ENCODE measurements at regions not wholly inside any gene's neighbourhood (a gene's known extent, or its start where the extent isn't known, plus 50 kb on each side); places are given as distances from the start of the nearest gene placed in this dataset.

DNA sequence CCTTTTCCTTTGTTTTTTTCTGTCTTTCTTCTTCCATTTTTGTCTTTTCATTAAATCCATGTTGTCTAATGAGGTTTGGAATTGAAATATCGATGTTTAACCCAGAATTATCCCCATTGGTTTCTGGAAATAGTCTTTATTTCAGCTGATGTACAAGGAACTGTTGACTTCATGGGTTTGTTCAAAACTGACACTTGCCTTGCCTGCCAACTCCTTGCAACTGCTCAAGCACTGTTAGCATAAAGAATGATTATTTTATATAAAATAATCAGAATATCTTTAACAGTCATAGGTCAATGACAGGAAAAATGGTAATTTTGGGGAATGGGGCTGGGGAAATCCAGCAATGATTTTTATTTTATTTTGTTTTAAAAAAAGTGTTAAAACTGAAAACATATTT lies 359.6 kb upstream of the LCORL start:
- in situ Hi-C loops (cut with HindIII; ENCODE audit: low pct_unique_long_range_greater_than_20kb, low sequenced_read_pairs) = no loop called here
- Histone ChIP-seq H3K9me3 (ENCODE audit: control insufficient read depth, insufficient read depth, low read depth, low read length) (no peaks in the 10 kb centered on the region), H3K4me1 (ENCODE audit: control insufficient read depth, insufficient read depth, low read length) (no peaks in the 10 kb centered on the region), H3K4me3 (ENCODE audit: low read depth in 2 of 2, low read length in 2 of 2) (no peak overlapping the region), H3K27me3 (ENCODE audit: control insufficient read depth, insufficient read depth, low read length) (no peaks in the 10 kb centered on the region), H3K36me3 (ENCODE audit: control insufficient read depth, insufficient read depth, low read length) (no peaks in the 10 kb centered on the region), H3K27ac (ENCODE audit: low read length) (no peak overlapping the region)
- no peak for DNase-seq (ENCODE audit: low read depth, low spot score)
- ChIA-PET POLR2A (no interaction called here), CTCF (no interaction called here)
- no TSS peak for BruUV-seq (replicated peaks)
- ATAC-seq = no peak
- no peak for TF ChIP-seq POLR2AphosphoS5 (IDR thresholded peaks at IDR 0.05; ENCODE audit: low read depth, low read length)
- TF ChIP-seq, protein P1, sequence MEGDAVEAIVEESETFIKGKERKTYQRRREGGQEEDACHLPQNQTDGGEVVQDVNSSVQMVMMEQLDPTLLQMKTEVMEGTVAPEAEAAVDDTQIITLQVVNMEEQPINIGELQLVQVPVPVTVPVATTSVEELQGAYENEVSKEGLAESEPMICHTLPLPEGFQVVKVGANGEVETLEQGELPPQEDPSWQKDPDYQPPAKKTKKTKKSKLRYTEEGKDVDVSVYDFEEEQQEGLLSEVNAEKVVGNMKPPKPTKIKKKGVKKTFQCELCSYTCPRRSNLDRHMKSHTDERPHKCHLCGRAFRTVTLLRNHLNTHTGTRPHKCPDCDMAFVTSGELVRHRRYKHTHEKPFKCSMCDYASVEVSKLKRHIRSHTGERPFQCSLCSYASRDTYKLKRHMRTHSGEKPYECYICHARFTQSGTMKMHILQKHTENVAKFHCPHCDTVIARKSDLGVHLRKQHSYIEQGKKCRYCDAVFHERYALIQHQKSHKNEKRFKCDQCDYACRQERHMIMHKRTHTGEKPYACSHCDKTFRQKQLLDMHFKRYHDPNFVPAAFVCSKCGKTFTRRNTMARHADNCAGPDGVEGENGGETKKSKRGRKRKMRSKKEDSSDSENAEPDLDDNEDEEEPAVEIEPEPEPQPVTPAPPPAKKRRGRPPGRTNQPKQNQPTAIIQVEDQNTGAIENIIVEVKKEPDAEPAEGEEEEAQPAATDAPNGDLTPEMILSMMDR (IDR thresholded peaks at IDR 0.05) = no peak
- no peak for TF ChIP-seq TCF7L2 (IDR thresholded peaks at IDR 0.05; ENCODE audit: low read depth, low read length)
- no peak for TF ChIP-seq SIN3A (IDR thresholded peaks at IDR 0.05; ENCODE audit: borderline replicate concordance, insufficient read depth, low read depth, low read length)
- TF ChIP-seq, protein P2, sequence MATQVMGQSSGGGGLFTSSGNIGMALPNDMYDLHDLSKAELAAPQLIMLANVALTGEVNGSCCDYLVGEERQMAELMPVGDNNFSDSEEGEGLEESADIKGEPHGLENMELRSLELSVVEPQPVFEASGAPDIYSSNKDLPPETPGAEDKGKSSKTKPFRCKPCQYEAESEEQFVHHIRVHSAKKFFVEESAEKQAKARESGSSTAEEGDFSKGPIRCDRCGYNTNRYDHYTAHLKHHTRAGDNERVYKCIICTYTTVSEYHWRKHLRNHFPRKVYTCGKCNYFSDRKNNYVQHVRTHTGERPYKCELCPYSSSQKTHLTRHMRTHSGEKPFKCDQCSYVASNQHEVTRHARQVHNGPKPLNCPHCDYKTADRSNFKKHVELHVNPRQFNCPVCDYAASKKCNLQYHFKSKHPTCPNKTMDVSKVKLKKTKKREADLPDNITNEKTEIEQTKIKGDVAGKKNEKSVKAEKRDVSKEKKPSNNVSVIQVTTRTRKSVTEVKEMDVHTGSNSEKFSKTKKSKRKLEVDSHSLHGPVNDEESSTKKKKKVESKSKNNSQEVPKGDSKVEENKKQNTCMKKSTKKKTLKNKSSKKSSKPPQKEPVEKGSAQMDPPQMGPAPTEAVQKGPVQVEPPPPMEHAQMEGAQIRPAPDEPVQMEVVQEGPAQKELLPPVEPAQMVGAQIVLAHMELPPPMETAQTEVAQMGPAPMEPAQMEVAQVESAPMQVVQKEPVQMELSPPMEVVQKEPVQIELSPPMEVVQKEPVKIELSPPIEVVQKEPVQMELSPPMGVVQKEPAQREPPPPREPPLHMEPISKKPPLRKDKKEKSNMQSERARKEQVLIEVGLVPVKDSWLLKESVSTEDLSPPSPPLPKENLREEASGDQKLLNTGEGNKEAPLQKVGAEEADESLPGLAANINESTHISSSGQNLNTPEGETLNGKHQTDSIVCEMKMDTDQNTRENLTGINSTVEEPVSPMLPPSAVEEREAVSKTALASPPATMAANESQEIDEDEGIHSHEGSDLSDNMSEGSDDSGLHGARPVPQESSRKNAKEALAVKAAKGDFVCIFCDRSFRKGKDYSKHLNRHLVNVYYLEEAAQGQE (IDR thresholded peaks at IDR 0.05; ENCODE audit: insufficient read depth in 1 of 2, low read depth in 2 of 2, low read length in 1 of 2) = no peak
- intact Hi-C loops (cut with micrococcal nuclease; ENCODE audit: unreplicated experiment) = no loop called here

DNA sequence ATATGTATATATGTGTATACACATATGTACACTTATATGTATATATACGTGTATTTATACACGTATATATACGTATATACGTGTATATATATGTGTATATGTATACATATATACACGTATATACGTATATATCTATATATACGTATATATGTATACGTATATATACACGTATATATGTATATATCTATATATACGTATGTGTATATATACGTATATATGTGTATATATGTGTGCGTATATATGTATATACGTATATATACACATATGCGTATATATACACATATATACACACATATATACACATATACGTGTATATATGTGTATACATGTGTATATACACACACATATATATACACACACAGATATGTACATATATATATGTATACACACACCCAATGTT lies 348.0 kb upstream of the LCORL start:
- no peaks in the 10 kb centered on the region for H3K9me3 ChIP-seq (ENCODE audit: control insufficient read depth, insufficient read depth, low read depth, low read length)
- DNase-seq (ENCODE audit: low read depth, low spot score) (no peak), ATAC-seq (no peak)
- H3K4me3 ChIP-seq (ENCODE audit: low read depth in 2 of 2, low read length in 2 of 2) = no peak overlapping the region
- TF ChIP-seq, protein P2 (IDR thresholded peaks at IDR 0.05; ENCODE audit: insufficient read depth in 1 of 2, low read depth in 2 of 2, low read length in 1 of 2) = no peak
- TF ChIP-seq, protein P1 (IDR thresholded peaks at IDR 0.05) = no peak
- TF ChIP-seq SIN3A (IDR thresholded peaks at IDR 0.05; ENCODE audit: borderline replicate concordance, insufficient read depth, low read depth, low read length) (no peak), POLR2AphosphoS5 (IDR thresholded peaks at IDR 0.05; ENCODE audit: low read depth, low read length) (no peak), TCF7L2 (IDR thresholded peaks at IDR 0.05; ENCODE audit: low read depth, low read length) (no peak)
- no peaks in the 10 kb centered on the region for H3K36me3 ChIP-seq (ENCODE audit: control insufficient read depth, insufficient read depth, low read length)
- in situ Hi-C loops (cut with HindIII; ENCODE audit: low pct_unique_long_range_greater_than_20kb, low sequenced_read_pairs) = no loop called here
- H3K27ac ChIP-seq (ENCODE audit: low read length) = no peak overlapping the region
- ChIA-PET CTCF (no interaction called here), POLR2A (no interaction called here)
- no peaks in the 10 kb centered on the region for H3K4me1 ChIP-seq (ENCODE audit: control insufficient read depth, insufficient read depth, low read length)
- no TSS peak for BruUV-seq (replicated peaks)
- H3K27me3 ChIP-seq (ENCODE audit: control insufficient read depth, insufficient read depth, low read length) = no peaks in the 10 kb centered on the region
- intact Hi-C loops (cut with micrococcal nuclease; ENCODE audit: unreplicated experiment) = no loop called here

Measured in Panc1 (cell line).